H1 (cell line): ENCODE measurements at regions not wholly inside any gene's neighbourhood (a gene's known extent, or its start where the extent isn't known, plus 50 kb on each side); places are given as distances from the start of the nearest gene placed in this dataset.

Source experiments
- CREB1 ChIP-seq: IDR thresholded peaks from 2 replicates; pipeline ENCODE4 v1.6.1; 2012; ENCODE audit warnings: inconsistent platforms
- SRF ChIP-seq: IDR thresholded peaks from 2 replicates; pipeline ENCODE4 v1.6.1; 2011; ENCODE audit warnings: mild to moderate bottlenecking, low read depth, low read length, moderate library complexity
- TF ChIP-seq, protein P1 (sequence below), 3 experiments: IDR thresholded peaks; 1 replicate in 2 of 3; 2 replicates in 1 of 3; pipeline versions ENCODE4 v1.5.1 to v1.6.1; 2011; ENCODE audit warnings: low read length in 3 of 3, mild to moderate bottlenecking in 3 of 3, inconsistent platforms in 2 of 3, low read depth in 1 of 3, moderate library complexity in 1 of 3; ENCODE audit not compliant: insufficient read depth in 1 of 3; ENCODE audit errors: control extremely low read depth in 1 of 3
- TF ChIP-seq, protein P2 (sequence below): fragments of 300-600 bp; sonication (generic); IDR thresholded peaks from 2 replicates; pipeline ENCODE4 v1.7.1; 2012; ENCODE audit warnings: low read length, moderate library complexity, mild to moderate bottlenecking, inconsistent platforms; ENCODE audit not compliant: insufficient replicate concordance

DNA sequence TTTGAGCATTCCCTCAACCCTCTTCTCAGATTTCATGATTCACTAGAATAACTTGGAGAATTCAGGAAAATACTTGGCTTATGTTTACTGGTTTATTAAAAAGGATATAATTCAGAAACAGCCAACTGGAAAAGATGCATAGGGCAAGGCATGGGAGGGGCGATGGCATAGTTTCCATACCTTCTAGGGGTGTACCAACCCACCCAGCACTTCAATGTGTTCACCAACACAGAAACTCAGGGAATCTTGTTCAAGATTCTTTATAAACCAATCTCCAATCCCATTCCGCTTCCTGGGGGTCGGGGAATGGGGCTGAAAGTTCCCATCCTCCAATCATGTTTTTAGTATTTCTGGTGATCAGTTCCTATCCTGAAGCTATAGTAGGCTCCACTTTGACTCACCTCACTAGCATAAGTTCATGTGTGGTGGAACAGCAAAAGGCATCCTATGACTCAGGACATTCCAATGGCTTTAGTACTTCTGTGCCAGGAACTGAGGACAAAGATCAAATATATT is 164.4 kb downstream of the SIM1 start (continued):
- TF ChIP-seq, protein P1, sequence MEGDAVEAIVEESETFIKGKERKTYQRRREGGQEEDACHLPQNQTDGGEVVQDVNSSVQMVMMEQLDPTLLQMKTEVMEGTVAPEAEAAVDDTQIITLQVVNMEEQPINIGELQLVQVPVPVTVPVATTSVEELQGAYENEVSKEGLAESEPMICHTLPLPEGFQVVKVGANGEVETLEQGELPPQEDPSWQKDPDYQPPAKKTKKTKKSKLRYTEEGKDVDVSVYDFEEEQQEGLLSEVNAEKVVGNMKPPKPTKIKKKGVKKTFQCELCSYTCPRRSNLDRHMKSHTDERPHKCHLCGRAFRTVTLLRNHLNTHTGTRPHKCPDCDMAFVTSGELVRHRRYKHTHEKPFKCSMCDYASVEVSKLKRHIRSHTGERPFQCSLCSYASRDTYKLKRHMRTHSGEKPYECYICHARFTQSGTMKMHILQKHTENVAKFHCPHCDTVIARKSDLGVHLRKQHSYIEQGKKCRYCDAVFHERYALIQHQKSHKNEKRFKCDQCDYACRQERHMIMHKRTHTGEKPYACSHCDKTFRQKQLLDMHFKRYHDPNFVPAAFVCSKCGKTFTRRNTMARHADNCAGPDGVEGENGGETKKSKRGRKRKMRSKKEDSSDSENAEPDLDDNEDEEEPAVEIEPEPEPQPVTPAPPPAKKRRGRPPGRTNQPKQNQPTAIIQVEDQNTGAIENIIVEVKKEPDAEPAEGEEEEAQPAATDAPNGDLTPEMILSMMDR (IDR thresholded peaks at IDR 0.05; ENCODE audit: control extremely low read depth in 1 of 3, insufficient read depth in 1 of 3, low read depth in 1 of 3, low read length in 3 of 3) = no peak
- no peak for TF ChIP-seq SRF
- TF ChIP-seq, protein P2, sequence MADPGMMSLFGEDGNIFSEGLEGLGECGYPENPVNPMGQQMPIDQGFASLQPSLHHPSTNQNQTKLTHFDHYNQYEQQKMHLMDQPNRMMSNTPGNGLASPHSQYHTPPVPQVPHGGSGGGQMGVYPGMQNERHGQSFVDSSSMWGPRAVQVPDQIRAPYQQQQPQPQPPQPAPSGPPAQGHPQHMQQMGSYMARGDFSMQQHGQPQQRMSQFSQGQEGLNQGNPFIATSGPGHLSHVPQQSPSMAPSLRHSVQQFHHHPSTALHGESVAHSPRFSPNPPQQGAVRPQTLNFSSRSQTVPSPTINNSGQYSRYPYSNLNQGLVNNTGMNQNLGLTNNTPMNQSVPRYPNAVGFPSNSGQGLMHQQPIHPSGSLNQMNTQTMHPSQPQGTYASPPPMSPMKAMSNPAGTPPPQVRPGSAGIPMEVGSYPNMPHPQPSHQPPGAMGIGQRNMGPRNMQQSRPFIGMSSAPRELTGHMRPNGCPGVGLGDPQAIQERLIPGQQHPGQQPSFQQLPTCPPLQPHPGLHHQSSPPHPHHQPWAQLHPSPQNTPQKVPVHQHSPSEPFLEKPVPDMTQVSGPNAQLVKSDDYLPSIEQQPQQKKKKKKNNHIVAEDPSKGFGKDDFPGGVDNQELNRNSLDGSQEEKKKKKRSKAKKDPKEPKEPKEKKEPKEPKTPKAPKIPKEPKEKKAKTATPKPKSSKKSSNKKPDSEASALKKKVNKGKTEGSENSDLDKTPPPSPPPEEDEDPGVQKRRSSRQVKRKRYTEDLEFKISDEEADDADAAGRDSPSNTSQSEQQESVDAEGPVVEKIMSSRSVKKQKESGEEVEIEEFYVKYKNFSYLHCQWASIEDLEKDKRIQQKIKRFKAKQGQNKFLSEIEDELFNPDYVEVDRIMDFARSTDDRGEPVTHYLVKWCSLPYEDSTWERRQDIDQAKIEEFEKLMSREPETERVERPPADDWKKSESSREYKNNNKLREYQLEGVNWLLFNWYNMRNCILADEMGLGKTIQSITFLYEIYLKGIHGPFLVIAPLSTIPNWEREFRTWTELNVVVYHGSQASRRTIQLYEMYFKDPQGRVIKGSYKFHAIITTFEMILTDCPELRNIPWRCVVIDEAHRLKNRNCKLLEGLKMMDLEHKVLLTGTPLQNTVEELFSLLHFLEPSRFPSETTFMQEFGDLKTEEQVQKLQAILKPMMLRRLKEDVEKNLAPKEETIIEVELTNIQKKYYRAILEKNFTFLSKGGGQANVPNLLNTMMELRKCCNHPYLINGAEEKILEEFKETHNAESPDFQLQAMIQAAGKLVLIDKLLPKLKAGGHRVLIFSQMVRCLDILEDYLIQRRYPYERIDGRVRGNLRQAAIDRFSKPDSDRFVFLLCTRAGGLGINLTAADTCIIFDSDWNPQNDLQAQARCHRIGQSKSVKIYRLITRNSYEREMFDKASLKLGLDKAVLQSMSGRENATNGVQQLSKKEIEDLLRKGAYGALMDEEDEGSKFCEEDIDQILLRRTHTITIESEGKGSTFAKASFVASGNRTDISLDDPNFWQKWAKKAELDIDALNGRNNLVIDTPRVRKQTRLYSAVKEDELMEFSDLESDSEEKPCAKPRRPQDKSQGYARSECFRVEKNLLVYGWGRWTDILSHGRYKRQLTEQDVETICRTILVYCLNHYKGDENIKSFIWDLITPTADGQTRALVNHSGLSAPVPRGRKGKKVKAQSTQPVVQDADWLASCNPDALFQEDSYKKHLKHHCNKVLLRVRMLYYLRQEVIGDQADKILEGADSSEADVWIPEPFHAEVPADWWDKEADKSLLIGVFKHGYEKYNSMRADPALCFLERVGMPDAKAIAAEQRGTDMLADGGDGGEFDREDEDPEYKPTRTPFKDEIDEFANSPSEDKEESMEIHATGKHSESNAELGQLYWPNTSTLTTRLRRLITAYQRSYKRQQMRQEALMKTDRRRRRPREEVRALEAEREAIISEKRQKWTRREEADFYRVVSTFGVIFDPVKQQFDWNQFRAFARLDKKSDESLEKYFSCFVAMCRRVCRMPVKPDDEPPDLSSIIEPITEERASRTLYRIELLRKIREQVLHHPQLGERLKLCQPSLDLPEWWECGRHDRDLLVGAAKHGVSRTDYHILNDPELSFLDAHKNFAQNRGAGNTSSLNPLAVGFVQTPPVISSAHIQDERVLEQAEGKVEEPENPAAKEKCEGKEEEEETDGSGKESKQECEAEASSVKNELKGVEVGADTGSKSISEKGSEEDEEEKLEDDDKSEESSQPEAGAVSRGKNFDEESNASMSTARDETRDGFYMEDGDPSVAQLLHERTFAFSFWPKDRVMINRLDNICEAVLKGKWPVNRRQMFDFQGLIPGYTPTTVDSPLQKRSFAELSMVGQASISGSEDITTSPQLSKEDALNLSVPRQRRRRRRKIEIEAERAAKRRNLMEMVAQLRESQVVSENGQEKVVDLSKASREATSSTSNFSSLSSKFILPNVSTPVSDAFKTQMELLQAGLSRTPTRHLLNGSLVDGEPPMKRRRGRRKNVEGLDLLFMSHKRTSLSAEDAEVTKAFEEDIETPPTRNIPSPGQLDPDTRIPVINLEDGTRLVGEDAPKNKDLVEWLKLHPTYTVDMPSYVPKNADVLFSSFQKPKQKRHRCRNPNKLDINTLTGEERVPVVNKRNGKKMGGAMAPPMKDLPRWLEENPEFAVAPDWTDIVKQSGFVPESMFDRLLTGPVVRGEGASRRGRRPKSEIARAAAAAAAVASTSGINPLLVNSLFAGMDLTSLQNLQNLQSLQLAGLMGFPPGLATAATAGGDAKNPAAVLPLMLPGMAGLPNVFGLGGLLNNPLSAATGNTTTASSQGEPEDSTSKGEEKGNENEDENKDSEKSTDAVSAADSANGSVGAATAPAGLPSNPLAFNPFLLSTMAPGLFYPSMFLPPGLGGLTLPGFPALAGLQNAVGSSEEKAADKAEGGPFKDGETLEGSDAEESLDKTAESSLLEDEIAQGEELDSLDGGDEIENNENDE = no peak
- TF ChIP-seq CREB1 = no peak
- TF ChIP-seq, all 59 proteins: peak for 0
